ENCODE measurements at regions not wholly inside any gene's neighbourhood (a gene's known extent, or its start where the extent isn't known, plus 50 kb on each side); places are given as distances from the start of the nearest gene placed in this dataset.
"Not testable (repeated sequence)": the region's sequence is repeated elsewhere in the genome, so short reads cannot be mapped to it uniquely, and the experiment has no call there.

- intact Hi-C loops (cut with DNase I, micrococcal nuclease) = no loop called here
- Histone ChIP-seq H3K4me1 (ENCODE audit: low read depth) (no peaks in the 10 kb centered on the region), H3K9me3 (no peaks in the 10 kb centered on the region), H3K36me3 (ENCODE audit: low read depth) (no peaks in the 10 kb centered on the region), H3K4me3 (no peak overlapping the region)
- DNase-seq (no peak), ATAC-seq (peak; percentile 30)
- no peak for TF ChIP-seq CTCF (IDR thresholded peaks at IDR 0.05)
Measured at GRCh38 chr5:100706776-100707175, 171.6 kb downstream of the FAM174A start.

- H3K4me3 ChIP-seq = no peak overlapping the region
- no peak for TF ChIP-seq CTCF (IDR thresholded peaks at IDR 0.05)
- no peaks in the 10 kb centered on the region for H3K36me3 ChIP-seq (ENCODE audit: low read depth)
- DNase-seq (no peak), ATAC-seq (no peak)
- intact Hi-C loops (cut with DNase I, micrococcal nuclease) = no loop called here
- H3K9me3 ChIP-seq = no peaks in the 10 kb centered on the region
- H3K4me1 ChIP-seq (ENCODE audit: low read depth) = no peaks in the 10 kb centered on the region
Measured at GRCh38 chr5:100708645-100709171, 173.5 kb downstream of the FAM174A start.

GRCh38 chr5:100709771-100710170 lies 174.6 kb downstream of the FAM174A start:
- TF ChIP-seq CTCF (IDR thresholded peaks at IDR 0.05) = no peak
- no peak for ATAC-seq

GRCh38 chr5:100714780-100715179 lies 179.6 kb downstream of the FAM174A start:
- DNase-seq; H3K36me3 ChIP-seq (ENCODE audit: low read depth); H3K9me3 ChIP-seq; H3K4me1 ChIP-seq (ENCODE audit: low read depth); intact Hi-C loops (cut with DNase I, micrococcal nuclease); H3K4me3 ChIP-seq; ATAC-seq: not testable (repeated sequence)

More at GRCh38 chr5:100709771-100710170, 174.6 kb downstream of the FAM174A start:
- Histone ChIP-seq H3K4me3 (no peak overlapping the region), H3K9me3 (no peaks in the 10 kb centered on the region), H3K4me1 (ENCODE audit: low read depth) (no peaks in the 10 kb centered on the region), H3K36me3 (ENCODE audit: low read depth) (no peaks in the 10 kb centered on the region)
- intact Hi-C loops (cut with DNase I, micrococcal nuclease) = no loop called here
- no peak for DNase-seq

GRCh38 chr5:100722657-100723056 lies 180.4 kb downstream of the ST8SIA4 start:
- Histone ChIP-seq H3K4me3 (no peak overlapping the region), H3K36me3 (ENCODE audit: low read depth) (no peaks in the 10 kb centered on the region), H3K9me3 (no peaks in the 10 kb centered on the region), H3K4me1 (ENCODE audit: low read depth) (no peaks in the 10 kb centered on the region)
- intact Hi-C loops (cut with DNase I, micrococcal nuclease) = no loop called here
- ATAC-seq (no peak), DNase-seq (no peak)
- TF ChIP-seq CTCF (IDR thresholded peaks at IDR 0.05) = no peak

GRCh38 chr5:100723229-100723628 lies 179.9 kb downstream of the ST8SIA4 start:
- no peak for TF ChIP-seq CTCF (IDR thresholded peaks at IDR 0.05)
- no peaks in the 10 kb centered on the region for H3K9me3 ChIP-seq
- H3K36me3 ChIP-seq (ENCODE audit: low read depth) = no peaks in the 10 kb centered on the region
- no peak for DNase-seq
- ATAC-seq = no peak
- H3K4me3 ChIP-seq = no peak overlapping the region
- intact Hi-C loops (cut with DNase I, micrococcal nuclease) = no loop called here
- H3K4me1 ChIP-seq (ENCODE audit: low read depth) = no peaks in the 10 kb centered on the region
